ENCODE measurements at regions not wholly inside any gene's neighbourhood (a gene's known extent, or its start where the extent isn't known, plus 50 kb on each side); places are given as distances from the start of the nearest gene placed in this dataset.
A peak's percentile ranks its signal among the peaks of the same experiment; 100 is the strongest.
"Not testable (repeated sequence)": the region's sequence is repeated elsewhere in the genome, so short reads cannot be mapped to it uniquely, and the experiment has no call there.

- H3K4me3 ChIP-seq (ENCODE audit: low read depth, low read length), result no peak overlapping the region
- peak; percentile 7 for DNase-seq (ENCODE audit: low read depth)
- TF ChIP-seq MAX (IDR thresholded peaks at IDR 0.05; ENCODE audit: low read depth, low read length) (no peak), POLR2A (IDR thresholded peaks at IDR 0.05; ENCODE audit: extremely low read depth, insufficient read length) (no peak), MYC (IDR thresholded peaks at IDR 0.05; ENCODE audit: low read depth, low read length) (no peak)
- TF ChIP-seq, protein P1, sequence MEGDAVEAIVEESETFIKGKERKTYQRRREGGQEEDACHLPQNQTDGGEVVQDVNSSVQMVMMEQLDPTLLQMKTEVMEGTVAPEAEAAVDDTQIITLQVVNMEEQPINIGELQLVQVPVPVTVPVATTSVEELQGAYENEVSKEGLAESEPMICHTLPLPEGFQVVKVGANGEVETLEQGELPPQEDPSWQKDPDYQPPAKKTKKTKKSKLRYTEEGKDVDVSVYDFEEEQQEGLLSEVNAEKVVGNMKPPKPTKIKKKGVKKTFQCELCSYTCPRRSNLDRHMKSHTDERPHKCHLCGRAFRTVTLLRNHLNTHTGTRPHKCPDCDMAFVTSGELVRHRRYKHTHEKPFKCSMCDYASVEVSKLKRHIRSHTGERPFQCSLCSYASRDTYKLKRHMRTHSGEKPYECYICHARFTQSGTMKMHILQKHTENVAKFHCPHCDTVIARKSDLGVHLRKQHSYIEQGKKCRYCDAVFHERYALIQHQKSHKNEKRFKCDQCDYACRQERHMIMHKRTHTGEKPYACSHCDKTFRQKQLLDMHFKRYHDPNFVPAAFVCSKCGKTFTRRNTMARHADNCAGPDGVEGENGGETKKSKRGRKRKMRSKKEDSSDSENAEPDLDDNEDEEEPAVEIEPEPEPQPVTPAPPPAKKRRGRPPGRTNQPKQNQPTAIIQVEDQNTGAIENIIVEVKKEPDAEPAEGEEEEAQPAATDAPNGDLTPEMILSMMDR (IDR thresholded peaks at IDR 0.05; ENCODE audit: low read depth, low read length), result no peak
Observed at GRCh38 chr11:106309070-106309684, 231.7 kb downstream of the AASDHPPT start.

- TF ChIP-seq POLR2A (IDR thresholded peaks at IDR 0.05; ENCODE audit: extremely low read depth, insufficient read length) (no peak), MYC (IDR thresholded peaks at IDR 0.05; ENCODE audit: low read depth, low read length) (no peak), MAX (IDR thresholded peaks at IDR 0.05; ENCODE audit: low read depth, low read length) (no peak)
- TF ChIP-seq, protein P1 (IDR thresholded peaks at IDR 0.05; ENCODE audit: low read depth, low read length), result no peak
- DNase-seq (ENCODE audit: low read depth), result no peak
Observed at GRCh38 chr11:106311531-106312230, 234.2 kb downstream of the AASDHPPT start.

GRCh38 chr11:106317208-106317773 lies 239.8 kb downstream of the AASDHPPT start:
- not testable (repeated sequence) for DNase-seq (ENCODE audit: low read depth); H3K4me3 ChIP-seq (ENCODE audit: low read depth, low read length)

More at GRCh38 chr11:106311531-106312230, 234.2 kb downstream of the AASDHPPT start:
- H3K4me3 ChIP-seq (ENCODE audit: low read depth, low read length), result no peak overlapping the region

DNA sequence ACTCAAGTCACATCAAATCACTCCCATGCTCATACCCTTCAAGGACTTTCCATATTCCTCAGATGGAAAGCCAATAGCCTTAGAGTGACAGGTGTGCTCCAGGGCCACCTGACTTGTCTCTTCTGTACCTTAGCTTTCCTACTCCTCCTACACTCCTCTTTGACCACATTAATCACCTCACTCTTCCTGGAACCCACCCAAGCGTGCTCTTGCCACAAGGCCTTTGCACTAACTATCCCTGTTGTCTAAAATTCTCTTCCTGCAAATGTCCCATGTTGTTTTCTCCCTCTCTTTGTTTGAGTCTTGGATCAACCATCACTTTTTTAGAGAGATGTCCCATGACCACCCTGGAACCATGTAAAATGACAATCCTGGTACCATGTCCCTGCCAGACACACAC lies 244.1 kb downstream of the AASDHPPT start:
- no peak for TF ChIP-seq MAX (IDR thresholded peaks at IDR 0.05; ENCODE audit: low read depth, low read length)
- no peak for TF ChIP-seq MYC (IDR thresholded peaks at IDR 0.05; ENCODE audit: low read depth, low read length)
- no peak for TF ChIP-seq POLR2A (IDR thresholded peaks at IDR 0.05; ENCODE audit: extremely low read depth, insufficient read length)
- TF ChIP-seq, protein P1 (IDR thresholded peaks at IDR 0.05; ENCODE audit: low read depth, low read length), result no peak
- no peak for DNase-seq (ENCODE audit: low read depth)
- no peak overlapping the region for H3K4me3 ChIP-seq (ENCODE audit: low read depth, low read length)

- no peak for DNase-seq (ENCODE audit: low read depth)
- no peak overlapping the region for H3K4me3 ChIP-seq (ENCODE audit: low read depth, low read length)
- TF ChIP-seq, protein P1 (IDR thresholded peaks at IDR 0.05; ENCODE audit: low read depth, low read length), result no peak
- no peak for TF ChIP-seq MAX (IDR thresholded peaks at IDR 0.05; ENCODE audit: low read depth, low read length)
Observed at GRCh38 chr11:106322106-106322505, 244.6 kb downstream of the AASDHPPT start.

DNA sequence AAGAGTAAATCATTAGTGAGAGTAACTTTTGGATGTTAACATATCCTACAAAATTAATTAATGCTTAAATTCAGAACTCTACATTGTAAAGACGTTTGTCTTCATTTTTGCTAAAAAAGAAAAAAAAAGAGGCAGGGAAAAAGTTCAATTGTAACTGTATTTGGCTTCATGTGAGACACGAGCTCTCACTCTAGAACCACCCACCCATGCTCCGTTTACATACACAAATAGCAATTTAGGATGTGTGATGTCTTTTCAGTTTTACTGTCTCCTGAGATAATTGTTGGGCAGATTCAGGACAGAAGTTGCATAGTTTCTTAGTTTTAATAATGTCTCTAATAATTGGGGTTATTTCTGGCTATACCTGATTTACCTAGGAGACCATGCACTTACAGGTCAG lies 248.6 kb downstream of the AASDHPPT start:
- TF ChIP-seq, protein P1 (IDR thresholded peaks at IDR 0.05; ENCODE audit: low read depth, low read length), result no peak
- no peak for TF ChIP-seq MAX (IDR thresholded peaks at IDR 0.05; ENCODE audit: low read depth, low read length)
- TF ChIP-seq POLR2A (IDR thresholded peaks at IDR 0.05; ENCODE audit: extremely low read depth, insufficient read length), result no peak
- TF ChIP-seq MYC (IDR thresholded peaks at IDR 0.05; ENCODE audit: low read depth, low read length), result no peak
- no peak for DNase-seq (ENCODE audit: low read depth)
- H3K4me3 ChIP-seq (ENCODE audit: low read depth, low read length), result no peak overlapping the region
